ENCODE measurements at regions not wholly inside any gene's neighbourhood (a gene's known extent, or its start where the extent isn't known, plus 50 kb on each side); places are given as distances from the start of the nearest gene placed in this dataset.

DNA sequence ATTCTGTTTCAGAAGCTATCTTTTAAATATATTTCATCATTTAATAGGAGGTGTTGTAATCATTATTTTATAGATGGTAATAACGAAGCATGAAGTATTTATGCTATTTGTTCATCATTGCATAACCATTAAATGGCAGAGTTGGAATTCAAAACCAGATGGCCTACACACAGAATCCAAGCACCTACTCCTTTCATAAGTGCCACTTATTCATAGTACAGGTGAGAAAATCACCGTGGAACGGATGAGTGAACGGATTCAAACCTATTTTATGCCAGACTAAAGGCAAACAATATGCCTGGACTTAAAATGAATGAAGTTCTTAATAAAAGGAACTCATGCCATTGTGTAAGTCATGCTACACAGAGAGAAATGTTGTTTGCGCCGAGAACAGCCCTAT, 397.9 kb upstream of the ADGRB3 start:
- TF ChIP-seq, protein P1, sequence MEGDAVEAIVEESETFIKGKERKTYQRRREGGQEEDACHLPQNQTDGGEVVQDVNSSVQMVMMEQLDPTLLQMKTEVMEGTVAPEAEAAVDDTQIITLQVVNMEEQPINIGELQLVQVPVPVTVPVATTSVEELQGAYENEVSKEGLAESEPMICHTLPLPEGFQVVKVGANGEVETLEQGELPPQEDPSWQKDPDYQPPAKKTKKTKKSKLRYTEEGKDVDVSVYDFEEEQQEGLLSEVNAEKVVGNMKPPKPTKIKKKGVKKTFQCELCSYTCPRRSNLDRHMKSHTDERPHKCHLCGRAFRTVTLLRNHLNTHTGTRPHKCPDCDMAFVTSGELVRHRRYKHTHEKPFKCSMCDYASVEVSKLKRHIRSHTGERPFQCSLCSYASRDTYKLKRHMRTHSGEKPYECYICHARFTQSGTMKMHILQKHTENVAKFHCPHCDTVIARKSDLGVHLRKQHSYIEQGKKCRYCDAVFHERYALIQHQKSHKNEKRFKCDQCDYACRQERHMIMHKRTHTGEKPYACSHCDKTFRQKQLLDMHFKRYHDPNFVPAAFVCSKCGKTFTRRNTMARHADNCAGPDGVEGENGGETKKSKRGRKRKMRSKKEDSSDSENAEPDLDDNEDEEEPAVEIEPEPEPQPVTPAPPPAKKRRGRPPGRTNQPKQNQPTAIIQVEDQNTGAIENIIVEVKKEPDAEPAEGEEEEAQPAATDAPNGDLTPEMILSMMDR (IDR thresholded peaks at IDR 0.05; ENCODE audit: borderline replicate concordance, extremely low read depth, low read length, poor library complexity, severe bottlenecking), result no peak
- no peak for TF ChIP-seq EZH2 (IDR thresholded peaks at IDR 0.05; ENCODE audit: borderline replicate concordance, low read depth, low read length, severe bottlenecking)
